GM21381 (cell line): ENCODE measurements at regions not wholly inside any gene's neighbourhood (a gene's known extent, or its start where the extent isn't known, plus 50 kb on each side); places are given as distances from the start of the nearest gene placed in this dataset.
A peak's percentile ranks its signal among the peaks of the same experiment; 100 is the strongest.

Source experiments
- ATAC-seq: cut with Tn5 transposase; IDR thresholded peaks from one replicate; pipeline ENCODE4 v1.9.1; 2021; ENCODE audit warnings: mild to moderate bottlenecking, moderate library complexity; ENCODE audit not compliant: unreplicated experiment

- ATAC-seq: no peak
Measured at GRCh38 chr10:61356354-61356753, 96.8 kb downstream of the TMEM26 start.

DNA sequence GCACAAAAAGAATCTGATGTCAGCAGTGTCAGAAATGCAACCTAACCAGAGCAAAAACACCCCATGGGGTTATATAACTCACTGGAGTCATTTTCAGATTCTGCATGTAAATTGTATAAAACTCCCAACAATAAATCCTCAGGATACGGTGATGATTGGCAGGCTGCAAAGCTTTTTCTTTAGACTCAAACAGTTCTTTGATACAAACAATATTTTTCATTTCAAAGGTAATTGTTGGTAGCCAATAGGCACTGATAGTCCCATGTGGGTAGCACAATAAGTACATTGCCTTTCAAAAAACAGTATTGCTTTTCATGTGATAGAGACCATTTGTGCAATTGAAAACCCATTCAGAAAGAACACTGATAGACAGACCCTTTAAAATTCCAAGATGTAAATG, 98.0 kb downstream of the TMEM26 start:
- ATAC-seq: no peak

- no peak for ATAC-seq
Measured at GRCh38 chr10:61354401-61354975, 98.7 kb downstream of the TMEM26 start.

DNA sequence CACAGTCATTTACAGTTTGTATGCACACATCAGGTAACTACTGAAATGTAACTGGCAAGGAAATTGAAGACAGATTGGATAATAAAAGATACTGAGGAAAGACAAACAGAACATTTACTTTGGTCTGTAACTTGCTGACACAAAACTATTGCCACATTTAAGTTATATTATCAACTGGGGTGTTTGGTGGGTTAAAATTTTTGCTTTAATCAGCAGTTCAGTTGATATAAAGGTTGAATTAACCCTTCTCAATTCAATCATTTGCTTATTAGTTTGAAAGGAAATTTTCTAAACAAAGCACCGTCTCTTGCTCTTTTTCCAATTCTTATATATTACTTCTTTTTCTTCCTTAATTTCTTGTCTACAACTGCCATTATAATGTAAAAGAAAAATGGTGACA, 102.4 kb downstream of the TMEM26 start:
- ATAC-seq: no peak

- no peak for ATAC-seq
Measured at GRCh38 chr10:61350068-61350467, 103.1 kb downstream of the TMEM26 start.

DNA sequence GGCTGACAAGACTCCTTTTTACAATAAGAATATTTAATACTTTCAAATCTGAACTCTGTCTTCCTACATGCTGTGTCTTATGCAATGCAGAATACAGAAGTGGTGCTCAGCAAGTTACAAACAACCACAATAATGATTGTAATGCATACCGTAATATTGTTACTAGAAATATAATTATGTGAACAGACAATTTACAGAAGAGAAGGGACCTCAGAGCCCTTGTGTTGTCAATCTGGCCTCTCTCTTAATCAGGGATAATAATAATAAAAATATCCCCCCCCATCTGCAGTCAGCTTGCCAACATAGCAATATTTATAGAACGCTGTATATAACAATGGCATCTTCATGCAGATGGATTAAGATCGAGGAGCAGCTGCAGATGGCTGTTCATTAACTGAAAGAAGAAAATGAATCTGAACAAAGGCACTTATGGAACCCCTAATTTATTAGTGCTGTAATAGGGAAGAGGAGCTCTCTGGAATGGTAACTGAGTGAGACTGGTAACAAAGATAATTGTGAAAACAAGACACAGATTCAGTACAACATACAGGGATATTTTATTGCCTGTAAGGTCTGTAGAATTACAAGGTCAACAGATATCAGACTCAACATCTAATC, 106.3 kb downstream of the TMEM26 start:
- no peak for ATAC-seq

DNA sequence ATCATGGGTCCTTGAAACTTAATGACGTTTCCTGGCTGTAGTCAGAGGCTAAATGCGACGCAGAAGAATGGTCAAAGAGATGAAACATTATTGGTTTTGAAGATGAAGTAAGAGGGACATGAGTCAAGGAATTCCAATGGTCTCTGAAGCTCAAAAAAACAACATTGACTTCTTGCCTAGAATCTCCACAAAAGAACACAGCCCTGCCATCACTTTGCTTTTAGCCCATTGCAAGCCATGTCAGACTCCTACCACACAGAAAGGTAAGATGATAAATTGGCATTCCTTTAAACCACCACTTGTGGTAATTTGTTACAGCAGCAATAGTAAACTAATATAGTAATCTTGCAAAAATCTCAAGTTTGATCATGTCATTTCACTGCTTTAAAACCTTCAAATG, 109.4 kb downstream of the TMEM26 start:
- ATAC-seq: no peak

GRCh38 chr10:61342858-61343572, 110.2 kb downstream of the TMEM26 start:
- ATAC-seq: no peak

GRCh38 chr10:61341008-61341407, 112.2 kb downstream of the TMEM26 start:
- ATAC-seq: no peak

GRCh38 chr10:61338146-61338545, 115.0 kb downstream of the TMEM26 start:
- ATAC-seq: no peak

DNA sequence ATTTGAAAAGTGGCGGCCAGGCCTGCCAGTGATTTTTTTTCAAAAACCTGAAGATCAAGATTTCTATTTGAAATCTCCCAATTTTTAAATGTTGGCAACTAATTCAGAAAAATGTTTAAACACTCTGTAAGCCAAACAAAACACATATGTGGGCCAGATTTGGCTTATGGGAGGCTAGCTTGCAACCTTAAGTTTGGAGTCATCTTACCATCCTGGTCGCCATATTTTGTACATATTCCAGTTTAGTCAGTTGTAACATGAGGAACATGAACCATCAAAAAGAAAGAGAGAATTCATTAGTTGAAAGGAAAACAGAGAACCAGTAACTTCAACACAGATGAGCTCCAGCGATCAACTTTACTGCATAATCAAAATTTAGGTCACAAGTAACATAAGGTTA, 115.4 kb downstream of the TMEM26 start:
- ATAC-seq: no peak

DNA sequence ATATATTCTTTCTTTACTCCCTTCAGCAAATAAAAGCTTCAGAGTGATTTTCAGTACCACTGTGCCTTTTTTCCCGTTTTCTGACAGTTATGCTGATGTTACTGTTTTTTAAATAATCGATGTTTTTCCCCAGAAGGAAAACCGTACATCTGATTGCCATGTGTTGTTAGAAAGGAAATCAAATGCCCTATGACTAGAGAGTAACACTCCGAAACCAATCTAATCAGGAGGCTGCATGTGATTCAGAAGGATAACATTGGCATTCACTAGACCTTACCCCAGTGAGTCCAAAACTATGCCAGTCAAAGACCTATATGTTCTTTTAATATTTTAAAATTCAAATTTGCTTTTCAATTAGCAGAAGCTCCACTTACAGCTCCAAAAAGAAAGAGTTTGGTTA, 116.3 kb downstream of the TMEM26 start:
- no peak for ATAC-seq

GRCh38 chr10:61335359-61335758, 117.8 kb downstream of the TMEM26 start:
- no peak for ATAC-seq

DNA sequence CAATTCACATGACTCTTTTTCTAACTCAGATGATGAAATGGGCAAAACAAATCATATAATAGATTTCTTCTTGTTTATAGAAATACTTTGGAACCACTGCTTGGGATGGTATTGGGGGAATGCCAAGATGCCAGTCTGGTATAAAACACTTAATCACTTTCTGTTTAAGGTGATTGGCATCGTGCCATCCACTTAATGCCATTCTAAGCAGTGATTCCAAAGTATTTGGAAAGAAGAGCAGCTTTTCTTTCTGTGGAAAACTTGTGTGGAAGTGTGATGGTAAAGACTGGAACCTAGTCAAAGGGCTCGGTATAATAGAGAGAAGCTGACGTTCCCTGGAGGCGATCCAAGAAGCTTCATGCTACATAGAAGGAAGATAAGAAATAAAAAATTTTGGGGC, 120.6 kb downstream of the TMEM26 start:
- no peak for ATAC-seq

DNA sequence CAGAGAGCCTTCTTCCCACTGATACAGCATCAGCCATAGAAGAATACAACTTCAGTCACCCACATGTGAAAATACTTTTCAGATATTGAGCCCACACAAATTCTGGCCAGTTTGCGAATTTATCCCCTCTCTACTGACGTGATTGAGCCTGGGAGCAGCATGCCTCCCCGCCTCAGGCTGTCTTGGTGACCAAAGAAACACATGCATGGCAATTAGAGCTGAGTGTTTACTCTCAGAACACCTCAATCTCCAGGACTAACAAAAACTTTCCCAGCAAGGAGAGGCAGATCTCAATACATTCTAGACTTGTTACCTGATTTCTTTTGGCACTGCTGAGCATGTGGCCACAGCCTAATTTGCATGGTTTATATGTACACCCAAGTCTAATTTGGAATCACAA, 122.5 kb downstream of the TMEM26 start:
- no peak for ATAC-seq

DNA sequence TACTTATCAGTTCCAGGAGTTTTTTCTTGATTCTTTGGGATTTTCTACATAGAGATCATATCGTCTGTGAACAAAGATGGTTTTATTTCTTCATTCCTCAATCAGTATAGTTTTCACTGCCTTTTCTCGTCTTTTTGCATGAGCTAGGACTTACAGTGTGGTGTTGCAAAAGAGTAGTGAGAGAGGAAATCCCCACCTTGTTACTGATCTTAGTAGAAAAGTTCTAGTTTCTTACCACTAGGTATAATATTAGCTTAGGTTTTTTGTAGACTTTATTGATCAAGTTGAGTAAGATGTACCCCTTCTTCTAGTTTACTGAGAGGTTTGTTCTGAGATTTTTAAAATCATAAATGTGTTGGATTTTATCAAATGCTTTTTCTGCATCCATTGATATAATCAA, 123.3 kb downstream of the TMEM26 start:
- peak; percentile 87 for ATAC-seq

GRCh38 chr10:61325223-61325960, 127.8 kb downstream of the TMEM26 start:
- no peak for ATAC-seq

GRCh38 chr10:61323726-61324125, 129.5 kb downstream of the TMEM26 start:
- ATAC-seq: no peak

GRCh38 chr10:61321041-61321857, 131.9 kb downstream of the TMEM26 start:
- ATAC-seq: no peak

DNA sequence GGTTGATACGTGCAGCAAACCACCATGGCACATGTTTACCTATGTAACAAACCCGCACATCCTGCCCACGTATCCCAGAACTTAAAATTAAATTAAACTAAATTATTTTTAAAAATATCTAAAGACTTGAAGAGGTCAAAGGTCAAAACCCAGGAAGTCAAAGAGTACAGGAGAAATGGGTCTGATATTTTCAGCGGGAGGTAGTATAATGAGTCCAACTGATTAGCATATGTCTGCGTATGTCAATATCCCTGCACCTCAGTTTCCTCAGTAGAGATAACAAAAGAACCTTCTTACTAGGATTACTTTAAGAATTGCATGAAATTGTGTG, 133.0 kb downstream of the TMEM26 start:
- ATAC-seq: no peak
